ENCODE measurements at regions not wholly inside any gene's neighbourhood (a gene's known extent, or its start where the extent isn't known, plus 50 kb on each side); places are given as distances from the start of the nearest gene placed in this dataset.

DNA sequence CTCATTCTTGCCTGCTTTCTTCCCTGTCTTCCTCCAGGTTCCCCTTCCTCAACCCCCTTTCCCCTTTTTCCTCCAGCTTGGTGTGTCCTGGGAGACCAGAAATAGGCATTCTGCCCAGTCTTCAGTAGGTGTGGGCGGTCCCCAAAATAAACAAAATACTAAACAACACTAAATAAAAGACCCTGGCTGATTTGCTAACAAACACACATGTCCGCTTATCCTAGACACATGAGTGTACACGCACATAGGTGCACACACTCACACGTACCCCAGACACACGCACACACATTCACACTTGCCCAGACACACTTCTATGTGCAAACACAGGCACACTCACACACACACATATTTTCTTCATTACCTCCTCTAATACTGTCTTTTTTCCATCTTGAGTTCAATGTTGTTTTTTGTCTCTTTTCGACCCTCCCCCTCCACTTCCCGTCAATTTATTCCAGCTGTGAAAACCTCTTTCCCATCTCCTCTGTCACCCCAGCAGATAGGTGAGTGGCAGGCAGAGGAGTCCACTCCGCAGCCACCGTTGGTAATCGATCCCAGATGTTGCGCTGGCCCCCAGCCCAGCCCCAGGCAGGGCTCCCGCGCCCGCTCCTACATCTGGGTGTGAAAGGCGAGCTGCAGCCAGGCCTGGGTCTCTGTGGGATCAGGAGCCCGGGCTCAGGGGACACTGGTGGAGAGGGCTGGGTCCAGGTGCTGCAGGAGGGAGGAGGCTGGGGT, 56.9 kb upstream of the FOXP4 start:
- TF ChIP-seq, protein P1, sequence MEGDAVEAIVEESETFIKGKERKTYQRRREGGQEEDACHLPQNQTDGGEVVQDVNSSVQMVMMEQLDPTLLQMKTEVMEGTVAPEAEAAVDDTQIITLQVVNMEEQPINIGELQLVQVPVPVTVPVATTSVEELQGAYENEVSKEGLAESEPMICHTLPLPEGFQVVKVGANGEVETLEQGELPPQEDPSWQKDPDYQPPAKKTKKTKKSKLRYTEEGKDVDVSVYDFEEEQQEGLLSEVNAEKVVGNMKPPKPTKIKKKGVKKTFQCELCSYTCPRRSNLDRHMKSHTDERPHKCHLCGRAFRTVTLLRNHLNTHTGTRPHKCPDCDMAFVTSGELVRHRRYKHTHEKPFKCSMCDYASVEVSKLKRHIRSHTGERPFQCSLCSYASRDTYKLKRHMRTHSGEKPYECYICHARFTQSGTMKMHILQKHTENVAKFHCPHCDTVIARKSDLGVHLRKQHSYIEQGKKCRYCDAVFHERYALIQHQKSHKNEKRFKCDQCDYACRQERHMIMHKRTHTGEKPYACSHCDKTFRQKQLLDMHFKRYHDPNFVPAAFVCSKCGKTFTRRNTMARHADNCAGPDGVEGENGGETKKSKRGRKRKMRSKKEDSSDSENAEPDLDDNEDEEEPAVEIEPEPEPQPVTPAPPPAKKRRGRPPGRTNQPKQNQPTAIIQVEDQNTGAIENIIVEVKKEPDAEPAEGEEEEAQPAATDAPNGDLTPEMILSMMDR (IDR thresholded peaks at IDR 0.05): no peak
- TF ChIP-seq EZH2phosphoT487 (IDR thresholded peaks at IDR 0.05): no peak
- no peak for TF ChIP-seq EZH2 (IDR thresholded peaks at IDR 0.05)
